ENCODE measurements at regions not wholly inside any gene's neighbourhood (a gene's known extent, or its start where the extent isn't known, plus 50 kb on each side); places are given as distances from the start of the nearest gene placed in this dataset.

GRCh38 chr2:19649785-19650380 lies 251.9 kb downstream of the TTC32 start:
- peak overlapping the region; percentile 80 for H3K27ac ChIP-seq (ENCODE audit: low read length)
- ATAC-seq = peak; percentile 88 to 91
- intact Hi-C loops (cut with DNase I) = loop anchor here in 1 of 4 donors (10.0 kb wide), 1 partner anchor 285 kb away; no protein-coding TSS in a partner anchor
- 61% methylated on average over 8 of the region's 8 CpGs for WGBS
- no peak overlapping the region for H3K4me3 ChIP-seq (ENCODE audit: low read length)
- peaks cover 4% of the 10 kb centered on the region for H3K4me1 ChIP-seq (ENCODE audit: control insufficient read depth, insufficient read depth, low read length)
- H3K27me3 ChIP-seq (ENCODE audit: control insufficient read depth, insufficient read depth) = no peaks in the 10 kb centered on the region
- DNase-seq = peak; percentile 47 to 56 (median 56)
- no peaks in the 10 kb centered on the region for H3K9me3 ChIP-seq (ENCODE audit: control insufficient read depth, low read length)

DNA sequence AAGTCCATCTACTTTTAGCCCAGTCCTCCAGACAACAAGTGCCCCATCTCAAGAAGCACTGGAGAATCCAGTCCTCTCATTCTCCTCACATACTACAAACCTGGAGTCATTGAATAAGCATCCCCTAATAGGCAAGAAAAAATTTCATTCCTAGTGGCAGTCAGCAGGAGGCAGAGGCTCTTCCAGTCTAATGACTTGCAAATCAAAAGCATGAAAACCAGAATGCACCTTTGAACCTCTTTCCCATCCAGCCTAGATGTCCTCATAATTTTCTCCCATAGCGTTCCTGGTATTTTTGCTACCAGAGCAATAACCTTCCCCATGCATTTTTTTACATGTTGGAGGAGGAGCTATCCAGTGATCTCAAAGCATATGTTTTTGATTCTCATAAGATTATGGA lies 252.6 kb downstream of the TTC32 start:
- H3K4me1 ChIP-seq (ENCODE audit: control insufficient read depth, insufficient read depth, low read length) = peaks cover 4% of the 10 kb centered on the region
- 97% methylated on average over 1 of the region's 1 CpG for WGBS
- intact Hi-C loops (cut with DNase I) = no loop called here
- H3K27ac ChIP-seq (ENCODE audit: low read length) = no peak overlapping the region
- ATAC-seq (no peak), DNase-seq (no peak)
- no peaks in the 10 kb centered on the region for H3K27me3 ChIP-seq (ENCODE audit: control insufficient read depth, insufficient read depth)
- H3K4me3 ChIP-seq (ENCODE audit: low read length) = no peak overlapping the region
- H3K9me3 ChIP-seq (ENCODE audit: control insufficient read depth, low read length) = no peaks in the 10 kb centered on the region

GRCh38 chr2:19648583-19648982 lies 253.2 kb downstream of the TTC32 start:
- H3K4me3 ChIP-seq (ENCODE audit: low read length) = no peak overlapping the region
- ATAC-seq (peak; percentile 56 to 61), DNase-seq (peak; percentile 60 to 78 (median 74))
- WGBS = 11% methylated on average over 1 of the region's 1 CpG
- no peaks in the 10 kb centered on the region for H3K9me3 ChIP-seq (ENCODE audit: control insufficient read depth, low read length)
- peaks cover 4% of the 10 kb centered on the region for H3K4me1 ChIP-seq (ENCODE audit: control insufficient read depth, insufficient read depth, low read length)
- H3K27ac ChIP-seq (ENCODE audit: low read length) = no peak overlapping the region
- no peaks in the 10 kb centered on the region for H3K27me3 ChIP-seq (ENCODE audit: control insufficient read depth, insufficient read depth)
- intact Hi-C loops (cut with DNase I) = no loop called here

DNA sequence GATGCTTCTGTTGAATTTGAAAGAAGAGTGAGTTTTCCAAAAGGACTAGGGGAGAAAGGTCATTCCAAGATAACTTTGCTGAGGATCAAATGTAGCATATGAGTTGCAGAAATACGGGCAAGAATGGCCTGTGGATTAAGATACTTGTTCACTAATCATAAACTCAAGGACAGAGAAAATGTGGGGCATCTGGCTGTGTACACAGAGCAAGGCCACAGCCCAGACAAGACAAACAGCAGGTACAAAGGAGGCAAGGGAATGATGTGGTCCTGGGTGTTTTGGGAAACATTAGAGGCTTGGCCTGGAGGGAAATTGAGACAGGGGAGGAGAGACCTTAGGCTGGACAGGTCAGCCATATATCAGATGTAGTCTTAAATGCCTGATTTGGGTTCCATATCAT lies 254.8 kb downstream of the TTC32 start:
- Histone ChIP-seq H3K27me3 (ENCODE audit: control insufficient read depth, insufficient read depth) (no peaks in the 10 kb centered on the region), H3K4me1 (ENCODE audit: control insufficient read depth, insufficient read depth, low read length) (peaks cover 4% of the 10 kb centered on the region), H3K9me3 (ENCODE audit: control insufficient read depth, low read length) (no peaks in the 10 kb centered on the region), H3K4me3 (ENCODE audit: low read length) (no peak overlapping the region), H3K27ac (ENCODE audit: low read length) (no peak overlapping the region)
- no peak for ATAC-seq
- intact Hi-C loops (cut with DNase I) = no loop called here
- DNase-seq = no peak
- 95% methylated on average over 1 of the region's 1 CpG for WGBS

- DNase-seq (no peak), ATAC-seq (no peak)
- 92% methylated on average over 3 of the region's 3 CpGs for WGBS
- no peaks in the 10 kb centered on the region for H3K9me3 ChIP-seq (ENCODE audit: control insufficient read depth, low read length)
- no peaks in the 10 kb centered on the region for H3K4me1 ChIP-seq (ENCODE audit: control insufficient read depth, insufficient read depth, low read length)
- no peak overlapping the region for H3K27ac ChIP-seq (ENCODE audit: low read length)
- no peaks in the 10 kb centered on the region for H3K27me3 ChIP-seq (ENCODE audit: control insufficient read depth, insufficient read depth)
- intact Hi-C loops (cut with DNase I) = no loop called here
- no peak overlapping the region for H3K4me3 ChIP-seq (ENCODE audit: low read length)
Observed at GRCh38 chr2:19644763-19645162, 257.0 kb downstream of the TTC32 start.

DNA sequence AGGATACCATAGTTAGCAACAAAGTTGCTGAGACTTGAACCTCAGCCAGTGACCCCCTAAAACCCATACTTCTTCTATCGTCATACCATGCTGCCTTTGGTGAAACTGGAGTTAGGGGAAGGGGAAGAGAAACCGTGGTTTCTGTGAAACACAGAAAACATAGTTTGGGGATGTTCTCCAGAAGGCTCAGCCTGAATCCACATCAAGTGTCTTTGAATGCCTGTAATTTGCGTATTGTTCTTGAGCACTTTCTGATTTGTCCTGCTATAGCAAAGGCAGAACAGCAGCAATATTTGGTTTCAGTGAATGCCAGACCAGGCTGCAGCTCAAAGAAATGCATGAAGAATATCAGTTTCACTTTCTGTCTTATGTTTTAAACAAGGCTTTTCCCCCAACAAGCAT lies 258.7 kb downstream of the TTC32 start:
- DNase-seq = no peak
- no peak for ATAC-seq
- intact Hi-C loops (cut with DNase I) = no loop called here
- H3K4me1 ChIP-seq (ENCODE audit: control insufficient read depth, insufficient read depth, low read length) = no peaks in the 10 kb centered on the region
- WGBS = 89% methylated on average over 3 of the region's 3 CpGs
- no peak overlapping the region for H3K4me3 ChIP-seq (ENCODE audit: low read length)
- H3K27me3 ChIP-seq (ENCODE audit: control insufficient read depth, insufficient read depth) = no peaks in the 10 kb centered on the region
- no peaks in the 10 kb centered on the region for H3K9me3 ChIP-seq (ENCODE audit: control insufficient read depth, low read length)
- H3K27ac ChIP-seq (ENCODE audit: low read length) = no peak overlapping the region

GRCh38 chr2:19642501-19642900 lies 259.3 kb downstream of the TTC32 start:
- DNase-seq (no peak), ATAC-seq (no peak)
- H3K4me3 ChIP-seq (ENCODE audit: low read length) = no peak overlapping the region
- H3K9me3 ChIP-seq (ENCODE audit: control insufficient read depth, low read length) = no peaks in the 10 kb centered on the region
- intact Hi-C loops (cut with DNase I) = no loop called here
- no peak overlapping the region for H3K27ac ChIP-seq (ENCODE audit: low read length)
- no peaks in the 10 kb centered on the region for H3K4me1 ChIP-seq (ENCODE audit: control insufficient read depth, insufficient read depth, low read length)
- H3K27me3 ChIP-seq (ENCODE audit: control insufficient read depth, insufficient read depth) = no peaks in the 10 kb centered on the region
- WGBS = 93% methylated on average over 3 of the region's 3 CpGs

- no peaks in the 10 kb centered on the region for H3K4me1 ChIP-seq (ENCODE audit: control insufficient read depth, insufficient read depth, low read length)
- no peak overlapping the region for H3K27ac ChIP-seq (ENCODE audit: low read length)
- H3K9me3 ChIP-seq (ENCODE audit: control insufficient read depth, low read length) = no peaks in the 10 kb centered on the region
- H3K4me3 ChIP-seq (ENCODE audit: low read length) = no peak overlapping the region
- DNase-seq = no peak
- no peaks in the 10 kb centered on the region for H3K27me3 ChIP-seq (ENCODE audit: control insufficient read depth, insufficient read depth)
- 79% methylated on average over 8 of the region's 8 CpGs for WGBS
- intact Hi-C loops (cut with DNase I) = no loop called here
- ATAC-seq = no peak
Observed at GRCh38 chr2:19635951-19636510, 265.8 kb downstream of the TTC32 start.

GRCh38 chr2:19632403-19632991 lies 269.3 kb downstream of the TTC32 start:
- WGBS = 38% methylated on average over 5 of the region's 5 CpGs
- DNase-seq = peak; percentile 65 to 75 (median 70)
- Histone ChIP-seq H3K27ac (ENCODE audit: low read length) (no peak overlapping the region), H3K4me1 (ENCODE audit: control insufficient read depth, insufficient read depth, low read length) (no peaks in the 10 kb centered on the region), H3K27me3 (ENCODE audit: control insufficient read depth, insufficient read depth) (no peaks in the 10 kb centered on the region), H3K9me3 (ENCODE audit: control insufficient read depth, low read length) (no peaks in the 10 kb centered on the region), H3K4me3 (ENCODE audit: low read length) (no peak overlapping the region)
- peak; percentile 92 to 95 for ATAC-seq
- intact Hi-C loops (cut with DNase I) = no loop called here

DNA sequence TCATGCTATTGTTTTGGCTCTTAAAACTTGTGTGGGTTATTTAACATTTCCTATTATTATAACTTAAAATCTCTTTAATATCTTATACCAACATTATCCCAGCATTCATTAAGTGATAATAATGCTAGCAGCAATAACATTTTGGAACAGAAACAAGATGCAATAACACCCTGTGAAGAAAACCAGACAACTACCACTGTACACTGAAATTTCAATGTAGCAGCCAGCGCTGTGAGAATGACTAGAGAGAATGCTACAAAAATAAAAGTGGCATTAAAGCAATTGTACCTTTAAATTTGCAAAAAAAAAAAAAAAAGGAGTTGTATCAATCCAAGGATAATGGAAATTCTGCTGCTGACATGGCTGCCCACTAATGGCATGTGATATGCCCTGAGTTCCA lies 269.9 kb downstream of the TTC32 start:
- WGBS = 64% methylated on average over 1 of the region's 1 CpG
- DNase-seq = no peak
- Histone ChIP-seq H3K4me3 (ENCODE audit: low read length) (no peak overlapping the region), H3K27me3 (ENCODE audit: control insufficient read depth, insufficient read depth) (no peaks in the 10 kb centered on the region), H3K27ac (ENCODE audit: low read length) (no peak overlapping the region), H3K9me3 (ENCODE audit: control insufficient read depth, low read length) (no peaks in the 10 kb centered on the region), H3K4me1 (ENCODE audit: control insufficient read depth, insufficient read depth, low read length) (no peaks in the 10 kb centered on the region)
- no peak for ATAC-seq
- intact Hi-C loops (cut with DNase I) = no loop called here

DNA sequence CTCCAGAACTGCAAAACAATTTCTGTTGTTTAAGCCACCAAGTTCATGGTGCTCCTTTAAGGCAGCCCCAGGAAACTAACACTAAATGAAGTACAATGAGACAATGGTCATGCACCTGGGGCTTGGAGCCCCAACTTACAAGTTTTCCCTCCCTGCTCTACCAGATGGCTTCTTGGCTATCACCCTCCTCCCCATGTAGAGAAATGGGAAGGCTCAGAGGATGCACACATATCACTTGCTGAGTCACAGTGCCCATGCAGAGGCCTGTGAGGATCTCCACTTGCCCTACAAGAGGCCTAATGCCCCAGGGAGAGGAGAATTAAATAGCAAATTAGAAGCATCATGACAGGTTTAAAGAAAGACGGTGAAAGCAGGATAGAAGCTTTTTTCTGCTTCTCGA lies 270.9 kb downstream of the TTC32 start:
- WGBS = 94% methylated on average over 2 of the region's 2 CpGs
- ATAC-seq (no peak), DNase-seq (no peak)
- H3K27ac ChIP-seq (ENCODE audit: low read length) = no peak overlapping the region
- intact Hi-C loops (cut with DNase I) = no loop called here
- H3K27me3 ChIP-seq (ENCODE audit: control insufficient read depth, insufficient read depth) = no peaks in the 10 kb centered on the region
- no peak overlapping the region for H3K4me3 ChIP-seq (ENCODE audit: low read length)
- H3K9me3 ChIP-seq (ENCODE audit: control insufficient read depth, low read length) = no peaks in the 10 kb centered on the region
- H3K4me1 ChIP-seq (ENCODE audit: control insufficient read depth, insufficient read depth, low read length) = no peaks in the 10 kb centered on the region

Measured in right cardiac atrium (tissue), 5 donors.